RWPE1 (cell line): ENCODE measurements at regions not wholly inside any gene's neighbourhood (a gene's known extent, or its start where the extent isn't known, plus 50 kb on each side); places are given as distances from the start of the nearest gene placed in this dataset.

ENCODE experiments used
- CTCF ChIA-PET: fragments of 350-600 bp; sonication (Branson Sonifier 250); formaldehyde crosslinking; extraction: SDS; loops from one replicate; lab custom pipeline; 2021; lab: Yijun Ruan, JAX
- POLR2A ChIA-PET: fragments of 400-600 bp; formaldehyde crosslinking; extraction: SDS; loops from one replicate; lab custom pipeline; 2020; ENCODE audit warnings: antibody characterized with exemption; ENCODE audit not compliant: low non-redundant PET; lab: Yijun Ruan, JAX
- DNase-seq: peaks from one replicate; pipeline ENCODE4 v3.0.0; 2012; ENCODE audit warnings: low spot score
- H3K27ac ChIP-seq: fragments of 450-650 bp; 2 replicates; pipeline ENCODE4 v1.5.1; 2017
- CTCF ChIP-seq: fragments of 450-650 bp; conservative IDR thresholded peaks from 2 replicates; pipeline ENCODE4 v1.5.1; 2017; ENCODE audit warnings: low read depth, mild to moderate bottlenecking

DNA sequence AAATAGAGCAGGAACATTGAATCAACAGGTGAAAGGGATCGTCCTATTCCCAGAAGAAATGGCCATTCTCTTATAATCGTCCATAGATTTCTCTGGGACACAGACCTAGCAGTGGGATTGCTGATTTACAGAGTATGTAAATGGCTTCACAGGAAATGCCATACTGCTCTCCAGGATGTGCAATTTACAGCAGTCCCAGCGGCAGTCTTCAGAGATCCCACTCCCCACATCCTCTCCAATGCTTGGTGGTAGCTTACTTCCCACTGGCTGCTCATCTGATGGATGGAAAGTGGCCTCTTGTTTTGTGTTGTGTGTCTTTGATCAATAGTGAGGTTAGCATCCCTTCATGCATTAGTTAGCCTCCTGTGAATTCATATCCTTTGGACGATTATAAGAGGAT lies 58.1 kb upstream of the PRMT8 start:
- no peak for TF ChIP-seq CTCF
- DNase-seq = no peak
- no peak overlapping the region for H3K27ac ChIP-seq
- CTCF ChIA-PET = no interaction called here
- POLR2A ChIA-PET = no interaction called here

GRCh38 chr12:3436461-3437065 lies 54.4 kb upstream of the PRMT8 start:
- TF ChIP-seq CTCF = no peak
- no peak for DNase-seq
- no peak overlapping the region for H3K27ac ChIP-seq
- CTCF ChIA-PET = interaction anchor here (0.7 kb wide), 1 partner anchor 15 kb away, joined by 4 read pairs; no protein-coding TSS in a partner anchor
- POLR2A ChIA-PET = no interaction called here

GRCh38 chr12:3437986-3438385 lies 53.0 kb upstream of the PRMT8 start:
- DNase-seq = no peak
- no peak for TF ChIP-seq CTCF
- POLR2A ChIA-PET = no interaction called here
- H3K27ac ChIP-seq = no peak overlapping the region
- CTCF ChIA-PET = no interaction called here

DNA sequence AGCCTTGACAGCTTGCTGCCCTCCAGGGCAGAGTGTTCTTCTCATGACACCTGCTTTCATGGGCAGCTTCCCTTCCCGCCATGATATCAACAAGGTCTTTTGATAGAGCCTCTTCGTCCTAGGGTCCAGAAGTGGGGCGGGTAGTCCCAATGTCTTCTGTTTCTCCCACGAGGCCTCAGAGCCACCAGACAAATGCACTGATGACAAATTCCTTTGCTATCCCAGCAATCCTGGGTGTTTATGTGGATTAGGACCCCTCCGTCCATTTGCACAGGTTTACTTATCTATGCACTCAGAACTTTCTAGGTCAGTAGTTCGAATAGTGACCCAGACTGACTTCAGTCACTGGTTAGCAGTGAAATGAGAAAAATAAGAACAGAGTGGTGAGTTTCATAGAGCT lies 52.6 kb upstream of the PRMT8 start:
- CTCF ChIA-PET = no interaction called here
- TF ChIP-seq CTCF = no peak
- POLR2A ChIA-PET = no interaction called here
- no peak for DNase-seq
- no peak overlapping the region for H3K27ac ChIP-seq
